Central memory CD8-positive, alpha-beta T cell (primary cell): ENCODE measurements at regions not wholly inside any gene's neighbourhood (a gene's known extent, or its start where the extent isn't known, plus 50 kb on each side); places are given as distances from the start of the nearest gene placed in this dataset.

Experiments used
- ATAC-seq: fragments of 150-1000 bp; cut with Tn5 transposase; replicated peaks from 2 replicates; pipeline ENCODE4 v1.10.0; 2022; ENCODE audit warnings: mild to moderate bottlenecking, moderate FRiP score, moderate number of reproducible peaks; ENCODE audit not compliant: poor library complexity, severe bottlenecking; ENCODE audit errors: extremely low read depth
- DNase-seq, 2 donors: peaks; one replicate each; pipeline ENCODE4 v3.0.0; 2021; ENCODE audit warnings: low spot score in 2 of 2
- H3K27ac Mint-ChIP-seq: one replicate; pipeline ENCODE4 v1.8.0; 2022; ENCODE audit warnings: low read depth, mild to moderate bottlenecking, moderate library complexity, mixed read lengths
- H3K27me3 Mint-ChIP-seq: one replicate; pipeline ENCODE4 v1.8.0; 2022; ENCODE audit warnings: mixed read lengths
- H3K36me3 Mint-ChIP-seq: one replicate; pipeline ENCODE4 v1.8.0; 2022; ENCODE audit warnings: mild to moderate bottlenecking, moderate library complexity, mixed read lengths; ENCODE audit not compliant: insufficient read depth
- H3K4me1 Mint-ChIP-seq: one replicate; pipeline ENCODE4 v1.8.0; 2022; ENCODE audit warnings: mixed read lengths
- H3K4me3 Mint-ChIP-seq: one replicate; pipeline ENCODE4 v1.8.0; 2022; ENCODE audit warnings: mild to moderate bottlenecking, moderate library complexity, mixed read lengths
- H3K9me3 Mint-ChIP-seq: one replicate; pipeline ENCODE4 v1.8.0; 2022; ENCODE audit warnings: mixed read lengths

- H3K36me3 Mint-ChIP-seq = no peaks in the 10 kb centered on the region
- no peaks in the 10 kb centered on the region for H3K27me3 Mint-ChIP-seq
- H3K4me1 Mint-ChIP-seq = no peaks in the 10 kb centered on the region
- no peak overlapping the region for H3K27ac Mint-ChIP-seq
- ATAC-seq (no peak), DNase-seq (no peak)
- H3K9me3 Mint-ChIP-seq = no peaks in the 10 kb centered on the region
- H3K4me3 Mint-ChIP-seq = no peak overlapping the region
Observed at GRCh38 chr21:41075656-41076055, 92.3 kb upstream of the BACE2 start.

DNA sequence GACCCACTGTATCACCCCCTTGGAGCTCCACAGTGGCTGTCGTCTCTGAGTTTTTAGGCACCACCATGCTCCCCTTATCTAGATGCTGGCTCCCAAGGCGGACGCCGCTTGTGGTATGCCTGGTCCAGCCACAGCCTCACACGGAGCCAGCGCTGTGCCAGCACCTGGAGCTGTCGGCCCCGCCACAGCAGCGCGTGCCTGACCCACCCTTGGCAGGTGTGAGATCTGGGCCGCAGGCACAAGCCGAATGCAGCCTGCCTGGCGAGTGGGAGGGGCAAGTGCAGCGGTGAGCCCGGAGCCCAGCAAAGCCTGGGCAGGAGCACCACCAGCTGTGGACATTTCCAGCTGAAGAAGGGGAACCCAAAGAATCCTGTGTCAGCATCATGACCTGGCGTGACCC lies 91.9 kb upstream of the BACE2 start:
- Mint-ChIP-seq H3K36me3 (no peaks in the 10 kb centered on the region), H3K9me3 (no peaks in the 10 kb centered on the region), H3K27ac (no peak overlapping the region), H3K4me3 (no peak overlapping the region), H3K27me3 (no peaks in the 10 kb centered on the region), H3K4me1 (no peaks in the 10 kb centered on the region)
- no peak for ATAC-seq
- DNase-seq = no peak

DNA sequence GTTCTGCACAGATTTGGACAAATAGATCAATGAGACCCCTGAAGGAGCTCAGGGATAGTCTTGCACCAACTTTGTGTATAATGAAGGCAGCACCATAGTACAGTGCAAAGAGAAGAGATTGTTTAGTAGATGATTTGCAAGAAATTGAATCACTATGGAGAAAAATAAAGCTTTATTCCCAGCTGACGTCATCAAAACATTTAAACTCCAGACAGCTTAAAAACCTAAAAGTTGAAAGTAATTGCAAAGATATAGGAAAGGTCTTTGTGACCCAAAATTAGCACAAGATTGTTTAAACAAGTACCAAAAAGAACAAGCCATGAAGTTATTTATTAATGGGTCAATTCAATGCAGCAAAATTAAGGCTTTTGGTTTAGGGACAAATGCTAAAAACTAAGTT lies 88.8 kb upstream of the BACE2 start:
- ATAC-seq (no peak), DNase-seq (no peak)
- no peak overlapping the region for H3K4me3 Mint-ChIP-seq
- no peaks in the 10 kb centered on the region for H3K4me1 Mint-ChIP-seq
- H3K27me3 Mint-ChIP-seq = peaks cover 10% of the 10 kb centered on the region
- no peaks in the 10 kb centered on the region for H3K9me3 Mint-ChIP-seq
- no peak overlapping the region for H3K27ac Mint-ChIP-seq
- H3K36me3 Mint-ChIP-seq = no peaks in the 10 kb centered on the region

DNA sequence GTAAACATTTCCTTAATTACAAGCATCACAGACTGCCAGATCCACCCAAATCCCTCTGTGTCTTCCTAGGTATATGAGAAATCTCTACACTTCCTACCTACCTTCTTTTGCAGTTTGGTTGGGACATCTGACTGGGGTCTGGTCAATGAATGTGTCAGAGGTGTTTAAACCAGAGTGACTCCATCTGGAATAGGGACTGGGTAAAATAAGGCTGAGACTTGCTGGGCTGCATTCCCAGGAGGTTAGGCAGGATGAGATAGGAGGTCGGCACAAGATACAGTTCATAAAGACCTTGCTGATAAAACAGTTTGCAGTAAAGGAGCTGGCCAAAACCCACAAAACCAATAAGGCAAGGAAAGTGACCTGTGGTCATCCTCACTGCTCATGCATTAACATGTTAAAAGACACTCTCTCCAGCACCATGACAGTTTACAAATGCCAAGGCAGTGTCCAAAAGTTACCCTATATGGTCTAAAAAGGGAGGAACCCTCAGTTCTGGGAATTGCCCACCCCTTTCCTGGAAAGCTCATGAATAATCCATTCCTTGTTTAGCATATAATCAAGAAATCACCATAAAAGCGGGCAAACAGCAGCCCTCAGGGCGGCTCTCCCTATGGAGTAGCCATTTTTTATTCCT lies 87.4 kb upstream of the BACE2 start:
- Mint-ChIP-seq H3K36me3 (no peaks in the 10 kb centered on the region), H3K27me3 (peaks cover 21% of the 10 kb centered on the region), H3K9me3 (no peaks in the 10 kb centered on the region), H3K4me1 (no peaks in the 10 kb centered on the region), H3K27ac (no peak overlapping the region), H3K4me3 (no peak overlapping the region)
- ATAC-seq = no peak
- no peak for DNase-seq

- DNase-seq (no peak), ATAC-seq (no peak)
- Mint-ChIP-seq H3K27ac (no peak overlapping the region), H3K27me3 (peaks cover 42% of the 10 kb centered on the region), H3K4me3 (no peak overlapping the region), H3K4me1 (no peaks in the 10 kb centered on the region), H3K9me3 (peaks cover 5% of the 10 kb centered on the region), H3K36me3 (no peaks in the 10 kb centered on the region)
Observed at GRCh38 chr21:41086569-41086968, 81.4 kb upstream of the BACE2 start.

GRCh38 chr21:41090981-41091380 lies 77.0 kb upstream of the BACE2 start:
- Mint-ChIP-seq H3K4me3 (no peak overlapping the region), H3K27ac (no peak overlapping the region), H3K9me3 (peaks cover 5% of the 10 kb centered on the region), H3K4me1 (no peaks in the 10 kb centered on the region), H3K27me3 (peaks cover 24% of the 10 kb centered on the region), H3K36me3 (no peaks in the 10 kb centered on the region)
- ATAC-seq = no peak
- no peak for DNase-seq

DNA sequence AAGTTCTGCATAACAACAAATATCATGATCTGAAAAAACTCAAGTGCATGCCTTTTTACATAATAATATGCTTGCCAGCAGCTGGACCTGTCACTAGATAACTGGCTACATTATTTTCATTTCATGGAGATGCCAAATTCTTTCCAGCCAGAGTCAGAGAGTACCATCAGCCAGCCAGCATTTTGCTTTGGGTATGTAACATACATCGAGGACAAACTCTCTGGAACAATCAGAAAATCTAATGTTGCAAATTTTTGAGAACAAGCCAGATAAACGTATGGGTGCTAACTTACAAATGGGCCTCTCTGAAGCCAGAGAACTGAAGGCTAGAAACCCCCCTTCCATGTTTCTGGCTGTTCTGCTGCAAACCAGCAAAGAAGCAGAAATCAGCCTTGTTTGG lies 76.3 kb upstream of the BACE2 start:
- no peak overlapping the region for H3K4me3 Mint-ChIP-seq

DNA sequence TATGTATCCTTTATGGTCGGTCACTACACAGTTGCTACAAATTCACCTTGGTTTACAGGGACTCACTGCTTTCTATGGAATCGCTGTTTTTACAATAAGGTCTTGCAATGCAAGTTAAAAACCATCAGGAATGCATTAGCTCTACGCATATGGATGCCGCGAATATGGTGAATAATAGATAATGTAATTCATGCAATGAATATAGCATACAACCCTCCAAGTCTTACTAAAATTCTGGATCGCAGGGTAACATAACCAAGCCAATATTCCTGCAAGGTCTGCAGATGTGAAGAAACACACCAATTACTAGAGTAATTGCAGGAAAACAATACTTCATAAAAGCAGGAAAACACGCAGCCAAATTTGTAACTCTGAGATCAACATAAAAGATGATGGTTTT lies 75.6 kb upstream of the BACE2 start:
- H3K4me1 Mint-ChIP-seq = no peaks in the 10 kb centered on the region
- H3K4me3 Mint-ChIP-seq = no peak overlapping the region
- no peak for DNase-seq
- H3K36me3 Mint-ChIP-seq = no peaks in the 10 kb centered on the region
- H3K27ac Mint-ChIP-seq = no peak overlapping the region
- H3K9me3 Mint-ChIP-seq = no peaks in the 10 kb centered on the region
- H3K27me3 Mint-ChIP-seq = peaks cover 27% of the 10 kb centered on the region
- no peak for ATAC-seq

More for the DNA sequence above, 76.3 kb upstream of the BACE2 start:
- peaks cover 24% of the 10 kb centered on the region for H3K27me3 Mint-ChIP-seq
- H3K36me3 Mint-ChIP-seq = no peaks in the 10 kb centered on the region
- no peaks in the 10 kb centered on the region for H3K4me1 Mint-ChIP-seq
- peaks cover under 1% of the 10 kb centered on the region for H3K9me3 Mint-ChIP-seq
- ATAC-seq (no peak), DNase-seq (no peak)
- H3K27ac Mint-ChIP-seq = no peak overlapping the region

- no peaks in the 10 kb centered on the region for H3K9me3 Mint-ChIP-seq
- H3K4me3 Mint-ChIP-seq = no peak overlapping the region
- H3K4me1 Mint-ChIP-seq = no peaks in the 10 kb centered on the region
- no peak for DNase-seq
- ATAC-seq = no peak
- no peak overlapping the region for H3K27ac Mint-ChIP-seq
- peaks cover 18% of the 10 kb centered on the region for H3K27me3 Mint-ChIP-seq
- H3K36me3 Mint-ChIP-seq = no peaks in the 10 kb centered on the region
Observed at GRCh38 chr21:41095983-41096382, 72.0 kb upstream of the BACE2 start.

DNA sequence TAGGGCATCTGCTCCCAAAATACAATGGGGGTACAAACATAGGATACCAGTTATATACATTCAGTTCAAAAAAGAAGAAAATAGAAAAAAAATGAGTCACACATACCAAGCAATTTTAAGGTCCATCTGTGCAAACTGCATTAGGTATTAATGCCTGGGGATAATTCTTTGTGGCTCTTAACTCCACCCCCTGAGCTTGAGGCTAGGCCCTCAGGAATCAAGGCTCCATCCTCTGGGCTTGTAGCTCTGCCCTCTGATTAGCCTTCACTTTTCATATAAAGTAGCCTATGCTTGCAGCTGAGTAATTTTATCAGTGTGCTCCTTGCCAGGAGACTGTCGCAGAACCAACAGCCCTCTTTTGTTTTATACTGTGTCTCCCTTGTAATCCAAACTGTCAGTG lies 69.9 kb upstream of the BACE2 start:
- Mint-ChIP-seq H3K27me3 (peaks cover 27% of the 10 kb centered on the region), H3K27ac (no peak overlapping the region), H3K9me3 (no peaks in the 10 kb centered on the region), H3K4me3 (no peak overlapping the region), H3K4me1 (no peaks in the 10 kb centered on the region), H3K36me3 (no peaks in the 10 kb centered on the region)
- no peak for DNase-seq
- ATAC-seq = no peak

DNA sequence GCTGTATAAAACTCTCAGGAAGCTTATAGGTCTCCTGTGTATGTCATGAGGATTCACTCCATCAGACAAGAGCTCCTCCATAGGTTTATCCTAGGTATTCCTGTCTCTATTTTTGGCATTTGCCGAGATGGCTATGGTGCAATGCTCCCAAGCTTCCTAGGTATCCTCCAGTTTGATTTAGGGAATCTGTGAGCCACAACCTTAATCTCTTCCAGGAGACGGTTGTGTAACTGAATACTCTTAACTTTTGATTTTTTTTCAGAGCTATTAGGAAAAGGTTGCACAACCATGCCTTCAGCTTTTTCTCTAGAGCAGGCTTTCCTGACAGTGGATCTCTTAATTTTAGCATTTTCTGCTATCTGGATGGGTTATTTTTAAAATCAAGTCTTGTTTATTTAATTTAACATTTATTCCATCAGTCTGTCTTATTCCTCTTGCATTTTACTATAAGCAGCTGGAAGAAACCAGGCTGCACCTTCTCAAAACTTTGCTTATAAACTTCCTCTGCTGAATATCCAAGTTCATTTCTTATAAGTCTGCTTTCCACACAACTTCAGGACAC lies 69.4 kb upstream of the BACE2 start:
- no peak for ATAC-seq
- Mint-ChIP-seq H3K9me3 (no peaks in the 10 kb centered on the region), H3K36me3 (no peaks in the 10 kb centered on the region), H3K4me3 (no peak overlapping the region), H3K27me3 (peaks cover 27% of the 10 kb centered on the region), H3K4me1 (no peaks in the 10 kb centered on the region), H3K27ac (no peak overlapping the region)
- no peak for DNase-seq

DNA sequence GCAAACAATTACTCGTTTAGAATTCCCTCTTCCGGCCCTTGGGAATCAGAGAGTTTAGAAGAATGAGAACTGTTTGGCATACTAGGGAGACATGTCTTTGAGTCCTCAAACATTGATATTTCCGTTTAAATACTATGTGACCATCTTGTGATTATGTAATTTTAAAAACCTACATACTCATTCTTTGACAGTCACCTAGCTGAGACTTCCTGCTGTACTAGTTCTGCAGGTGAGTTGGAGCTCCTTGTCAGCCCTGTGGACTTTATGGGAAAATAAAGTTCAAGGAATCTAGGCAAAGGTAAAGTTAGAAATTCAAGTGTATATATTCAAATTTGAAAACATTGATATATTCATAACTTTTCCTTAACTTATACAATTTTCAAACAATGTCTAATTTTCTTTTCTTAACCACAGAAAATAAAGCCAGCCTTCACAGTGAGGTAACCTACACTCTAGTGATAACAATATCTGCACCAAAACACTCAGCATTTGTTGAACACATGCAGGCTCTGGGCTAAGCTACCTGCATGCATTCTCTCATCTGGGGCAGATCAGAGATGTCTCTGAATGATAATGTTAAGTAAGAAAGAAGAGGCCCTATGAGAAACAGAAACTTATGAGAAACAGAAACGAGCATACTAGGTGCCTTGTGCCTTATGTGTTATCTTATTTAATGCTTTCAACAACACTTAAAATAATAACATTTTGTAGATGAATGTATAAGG lies 67.0 kb upstream of the BACE2 start:
- H3K4me1 Mint-ChIP-seq = no peaks in the 10 kb centered on the region
- no peak overlapping the region for H3K27ac Mint-ChIP-seq
- peaks cover 43% of the 10 kb centered on the region for H3K27me3 Mint-ChIP-seq
- H3K9me3 Mint-ChIP-seq = peaks cover 5% of the 10 kb centered on the region
- no peaks in the 10 kb centered on the region for H3K36me3 Mint-ChIP-seq
- DNase-seq = no peak
- ATAC-seq = no peak
- H3K4me3 Mint-ChIP-seq = no peak overlapping the region

GRCh38 chr21:41102281-41102680 lies 65.7 kb upstream of the BACE2 start:
- Mint-ChIP-seq H3K4me3 (no peak overlapping the region), H3K27me3 (peaks cover 31% of the 10 kb centered on the region), H3K27ac (no peak overlapping the region), H3K9me3 (peaks cover 5% of the 10 kb centered on the region), H3K36me3 (no peaks in the 10 kb centered on the region), H3K4me1 (no peaks in the 10 kb centered on the region)
- DNase-seq (no peak), ATAC-seq (no peak)
